ENCODE measurements at regions not wholly inside any gene's neighbourhood (a gene's known extent, or its start where the extent isn't known, plus 50 kb on each side); places are given as distances from the start of the nearest gene placed in this dataset.

DNA sequence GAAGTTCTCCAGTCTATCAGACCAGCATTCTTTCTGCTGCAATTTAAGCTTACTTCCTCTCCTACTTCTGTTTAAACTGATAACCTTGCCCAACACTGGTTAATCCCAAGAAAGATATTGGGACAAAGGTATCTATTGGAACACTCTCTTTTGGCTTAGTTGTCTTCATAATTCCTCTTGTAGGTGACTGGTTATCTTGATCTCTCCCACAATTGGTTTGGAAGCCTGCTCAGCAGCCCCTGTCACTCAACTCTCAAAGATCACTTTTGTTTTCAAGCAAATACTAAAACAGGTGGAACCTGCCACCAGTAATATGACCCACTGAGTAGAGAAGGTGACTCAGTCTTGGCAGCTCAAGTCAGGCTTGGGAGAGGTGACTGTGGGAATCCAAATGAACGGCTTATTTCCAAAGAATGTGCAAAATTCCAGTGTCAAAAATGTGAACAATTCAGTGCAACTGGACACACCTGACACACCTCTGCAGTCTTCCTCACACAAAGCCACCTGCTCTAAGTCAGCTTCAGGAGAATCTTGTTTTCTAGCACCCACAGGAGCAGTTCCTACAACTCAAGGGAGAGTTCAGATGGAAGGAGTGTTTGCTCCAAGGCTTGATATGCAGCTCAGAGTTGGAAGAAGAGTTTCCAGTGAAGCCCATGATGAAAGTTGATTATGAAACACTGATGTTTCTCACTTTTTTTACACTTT is 83.2 kb upstream of the SLC38A2 start:
- H3K27ac Mint-ChIP-seq: peak overlapping the region; percentile 47
- no peak for DNase-seq (ENCODE audit: low spot score)
- intact Hi-C loops (cut with micrococcal nuclease): loop anchor here (5.0 to 10.0 kb wide), 2 partner anchors 53 to 759 kb away; no protein-coding TSS in a partner anchor
- peaks cover 65% of the 10 kb centered on the region for H3K4me1 Mint-ChIP-seq (ENCODE audit: low read depth)
- peaks cover 3% of the 10 kb centered on the region for H3K36me3 Mint-ChIP-seq (ENCODE audit: low read depth)
- peak overlapping the region; percentile 55 for H3K4me3 Mint-ChIP-seq (ENCODE audit: low read depth)
- no peaks in the 10 kb centered on the region for H3K27me3 Mint-ChIP-seq (ENCODE audit: low read depth)
- no peaks in the 10 kb centered on the region for H3K9me3 Mint-ChIP-seq

DNA sequence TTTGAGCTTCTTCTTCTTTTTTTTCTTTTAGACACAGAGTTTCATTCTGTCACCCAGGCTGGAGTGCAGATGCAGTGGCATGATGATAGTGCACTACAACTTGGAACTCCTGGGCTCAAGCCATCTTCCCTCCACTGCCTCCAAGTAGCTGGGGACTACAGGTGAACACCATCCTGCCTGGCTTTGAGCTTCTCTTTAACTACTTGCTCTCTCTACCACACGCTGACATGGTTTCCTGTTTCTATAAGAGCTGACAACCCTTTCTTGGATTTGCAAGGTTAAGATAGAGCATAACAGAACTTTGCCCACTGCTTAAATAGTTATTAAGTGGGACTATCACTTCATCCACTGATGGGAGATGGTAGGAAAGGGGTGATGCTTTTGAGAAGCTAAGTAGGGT is 82.4 kb upstream of the SLC38A2 start:
- intact Hi-C loops (cut with micrococcal nuclease): loop anchor here (5.0 to 10.0 kb wide), 2 partner anchors 53 to 760 kb away; no protein-coding TSS in a partner anchor
- Mint-ChIP-seq H3K4me3 (ENCODE audit: low read depth) (no peak overlapping the region), H3K27me3 (ENCODE audit: low read depth) (no peaks in the 10 kb centered on the region), H3K9me3 (no peaks in the 10 kb centered on the region), H3K4me1 (ENCODE audit: low read depth) (peaks cover 62% of the 10 kb centered on the region), H3K27ac (peak overlapping the region; percentile 47), H3K36me3 (ENCODE audit: low read depth) (peaks cover 3% of the 10 kb centered on the region)
- no peak for DNase-seq (ENCODE audit: low spot score)

DNA sequence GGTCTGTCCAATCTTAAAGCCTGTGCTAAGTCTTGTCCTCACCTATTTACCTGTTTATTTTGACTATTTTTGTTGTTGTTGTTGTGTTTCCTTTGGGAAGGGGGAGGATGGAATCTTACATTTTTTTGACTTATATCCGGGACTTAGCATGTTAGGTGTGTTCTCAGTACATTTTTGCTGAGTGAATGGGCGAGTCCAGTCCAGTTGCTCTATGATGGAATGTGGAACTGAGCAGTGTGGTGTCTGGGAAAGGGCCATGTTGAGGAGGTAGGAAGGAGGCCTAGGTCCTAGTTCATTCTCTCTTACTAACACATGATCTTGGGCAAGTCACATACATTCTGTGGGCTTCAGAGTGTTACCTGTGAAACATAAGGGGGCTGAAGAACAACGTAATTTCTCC is 80.9 kb upstream of the SLC38A2 start:
- intact Hi-C loops (cut with micrococcal nuclease): loop anchor here (10.0 kb wide), 1 partner anchor 761 kb away; no protein-coding TSS in a partner anchor
- Mint-ChIP-seq H3K4me3 (ENCODE audit: low read depth) (no peak overlapping the region), H3K9me3 (no peaks in the 10 kb centered on the region), H3K36me3 (ENCODE audit: low read depth) (peaks cover 3% of the 10 kb centered on the region), H3K27ac (no peak overlapping the region), H3K4me1 (ENCODE audit: low read depth) (peaks cover 57% of the 10 kb centered on the region), H3K27me3 (ENCODE audit: low read depth) (no peaks in the 10 kb centered on the region)
- no peak for DNase-seq (ENCODE audit: low spot score)

DNA sequence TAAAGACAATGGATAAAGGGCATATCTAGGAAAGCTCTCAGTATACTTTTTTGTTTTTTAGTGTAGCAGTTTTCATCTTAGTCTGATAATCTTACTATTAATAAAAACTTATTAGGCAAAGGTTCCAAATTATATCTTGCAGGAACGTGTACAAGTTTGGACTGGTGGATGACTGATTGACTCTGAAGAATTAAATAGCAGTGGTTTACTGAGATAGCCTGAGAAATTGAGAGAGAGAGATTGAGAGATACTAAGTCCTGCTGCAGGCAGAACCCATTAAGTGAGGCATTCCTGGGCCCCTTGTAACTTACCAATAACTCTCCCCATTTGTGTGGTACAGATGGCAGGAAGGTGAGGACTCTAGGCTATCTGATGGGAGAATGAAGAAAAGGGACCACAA is 80.2 kb upstream of the SLC38A2 start:
- H3K9me3 Mint-ChIP-seq: no peaks in the 10 kb centered on the region
- H3K27me3 Mint-ChIP-seq (ENCODE audit: low read depth): no peaks in the 10 kb centered on the region
- no peak for DNase-seq (ENCODE audit: low spot score)
- H3K4me3 Mint-ChIP-seq (ENCODE audit: low read depth): no peak overlapping the region
- peaks cover 8% of the 10 kb centered on the region for H3K36me3 Mint-ChIP-seq (ENCODE audit: low read depth)
- peaks cover 52% of the 10 kb centered on the region for H3K4me1 Mint-ChIP-seq (ENCODE audit: low read depth)
- intact Hi-C loops (cut with micrococcal nuclease): loop anchor here (10.0 kb wide), 1 partner anchor 762 kb away; no protein-coding TSS in a partner anchor
- H3K27ac Mint-ChIP-seq: no peak overlapping the region

DNA sequence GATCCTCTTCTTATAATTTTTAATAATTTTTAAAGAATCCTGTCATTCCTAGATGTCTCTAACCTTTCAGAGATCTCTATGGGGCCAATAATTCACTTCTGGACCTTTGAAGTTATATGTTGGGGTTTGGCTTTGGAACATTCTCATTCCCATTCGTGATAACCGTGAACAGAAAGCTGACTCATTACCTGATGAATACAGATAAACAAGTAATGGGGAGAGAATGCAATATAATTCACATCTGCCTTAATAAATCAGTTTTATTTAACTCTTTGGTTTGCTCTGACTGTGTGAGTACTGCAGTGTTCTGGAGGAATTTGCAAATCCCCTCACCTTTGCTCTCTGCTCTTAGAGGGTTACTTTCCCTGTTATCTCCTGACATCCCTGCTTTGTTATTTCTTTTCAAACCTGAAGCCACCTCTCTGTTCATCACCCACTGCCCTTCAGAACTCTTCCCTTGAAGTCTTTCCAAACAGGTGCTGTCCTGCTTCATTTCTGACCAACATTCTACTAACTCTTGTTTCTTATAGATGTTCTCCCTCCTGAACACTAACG is 79.6 kb upstream of the SLC38A2 start:
- Mint-ChIP-seq H3K9me3 (no peaks in the 10 kb centered on the region), H3K27ac (no peak overlapping the region), H3K27me3 (ENCODE audit: low read depth) (no peaks in the 10 kb centered on the region), H3K36me3 (ENCODE audit: low read depth) (peaks cover 8% of the 10 kb centered on the region), H3K4me3 (ENCODE audit: low read depth) (no peak overlapping the region), H3K4me1 (ENCODE audit: low read depth) (peaks cover 51% of the 10 kb centered on the region)
- no peak for DNase-seq (ENCODE audit: low spot score)
- intact Hi-C loops (cut with micrococcal nuclease): loop anchor here (10.0 kb wide), 1 partner anchor 763 kb away; no protein-coding TSS in a partner anchor

- peaks cover 46% of the 10 kb centered on the region for H3K4me1 Mint-ChIP-seq (ENCODE audit: low read depth)
- H3K9me3 Mint-ChIP-seq: no peaks in the 10 kb centered on the region
- H3K36me3 Mint-ChIP-seq (ENCODE audit: low read depth): peaks cover 8% of the 10 kb centered on the region
- no peak overlapping the region for H3K4me3 Mint-ChIP-seq (ENCODE audit: low read depth)
- no peaks in the 10 kb centered on the region for H3K27me3 Mint-ChIP-seq (ENCODE audit: low read depth)
- intact Hi-C loops (cut with micrococcal nuclease): loop anchor here (10.0 kb wide), 1 partner anchor 763 kb away; no protein-coding TSS in a partner anchor
- DNase-seq (ENCODE audit: low spot score): no peak
- peak overlapping the region; percentile 12 for H3K27ac Mint-ChIP-seq
Measured at GRCh38 chr12:46451276-46452021, 78.9 kb upstream of the SLC38A2 start.

DNA sequence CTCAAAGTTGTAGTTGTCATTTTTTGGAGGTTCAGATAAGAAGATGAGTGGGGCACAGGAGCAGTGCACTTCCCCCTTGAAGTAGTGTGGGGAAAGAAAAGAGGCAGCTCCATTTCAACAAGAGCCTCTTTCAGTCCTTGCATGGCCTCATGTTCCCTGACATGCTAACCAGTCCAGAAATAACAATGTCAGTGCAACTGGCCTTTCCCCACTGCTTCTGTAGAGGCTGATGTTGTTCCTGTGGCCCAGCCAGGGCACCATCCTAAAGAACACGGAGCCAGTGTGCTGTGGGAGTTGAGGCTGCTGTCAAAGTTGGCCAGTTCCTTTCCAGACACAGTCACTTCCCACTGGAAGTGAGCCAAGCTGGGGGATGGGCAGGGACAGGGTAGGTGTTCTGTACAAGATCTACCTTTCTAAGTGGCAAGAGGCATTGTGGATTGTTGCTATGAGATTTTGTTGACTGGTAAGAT is 77.7 kb upstream of the SLC38A2 start:
- Mint-ChIP-seq H3K9me3 (no peaks in the 10 kb centered on the region), H3K27ac (no peak overlapping the region), H3K27me3 (ENCODE audit: low read depth) (no peaks in the 10 kb centered on the region), H3K4me1 (ENCODE audit: low read depth) (peaks cover 41% of the 10 kb centered on the region), H3K36me3 (ENCODE audit: low read depth) (peaks cover 8% of the 10 kb centered on the region), H3K4me3 (ENCODE audit: low read depth) (no peak overlapping the region)
- no peak for DNase-seq (ENCODE audit: low spot score)
- intact Hi-C loops (cut with micrococcal nuclease): loop anchor here (10.0 kb wide), 1 partner anchor 764 kb away; no protein-coding TSS in a partner anchor

- Mint-ChIP-seq H3K27me3 (ENCODE audit: low read depth) (no peaks in the 10 kb centered on the region), H3K27ac (no peak overlapping the region), H3K36me3 (ENCODE audit: low read depth) (peaks cover 8% of the 10 kb centered on the region), H3K9me3 (no peaks in the 10 kb centered on the region), H3K4me3 (ENCODE audit: low read depth) (no peak overlapping the region), H3K4me1 (ENCODE audit: low read depth) (peaks cover 41% of the 10 kb centered on the region)
- intact Hi-C loops (cut with micrococcal nuclease): loop anchor here (10.0 kb wide), 1 partner anchor 765 kb away; no protein-coding TSS in a partner anchor
- no peak for DNase-seq (ENCODE audit: low spot score)
Measured at GRCh38 chr12:46449856-46450255, 77.3 kb upstream of the SLC38A2 start.

GRCh38 chr12:46449316-46449715 is 76.7 kb upstream of the SLC38A2 start:
- Mint-ChIP-seq H3K27me3 (ENCODE audit: low read depth) (no peaks in the 10 kb centered on the region), H3K4me1 (ENCODE audit: low read depth) (peaks cover 41% of the 10 kb centered on the region), H3K27ac (no peak overlapping the region), H3K36me3 (ENCODE audit: low read depth) (peaks cover 8% of the 10 kb centered on the region), H3K4me3 (ENCODE audit: low read depth) (no peak overlapping the region), H3K9me3 (no peaks in the 10 kb centered on the region)
- intact Hi-C loops (cut with micrococcal nuclease): no loop called here
- DNase-seq (ENCODE audit: low spot score): no peak

DNA sequence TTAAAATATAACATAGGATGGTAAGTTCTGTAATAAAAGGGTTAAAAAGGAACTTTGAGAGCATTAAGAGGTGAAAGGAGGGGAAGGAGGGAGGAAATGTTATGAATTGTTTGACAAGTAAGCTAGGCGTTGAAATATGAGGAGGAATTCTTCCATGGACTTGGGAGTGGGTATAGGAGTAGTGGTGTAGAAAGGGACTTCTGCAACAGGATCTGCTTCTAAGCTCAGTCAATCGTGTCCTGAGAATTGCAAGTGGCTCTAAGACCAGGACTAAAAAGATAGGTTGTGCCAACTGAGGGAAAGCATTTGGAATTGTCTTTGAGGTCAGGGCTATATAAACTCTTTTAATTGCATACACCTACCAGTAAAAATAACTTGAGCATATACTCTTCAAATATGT is 74.1 kb upstream of the SLC38A2 start:
- Mint-ChIP-seq H3K9me3 (no peaks in the 10 kb centered on the region), H3K27ac (no peak overlapping the region), H3K4me1 (ENCODE audit: low read depth) (peaks cover 37% of the 10 kb centered on the region), H3K27me3 (ENCODE audit: low read depth) (no peaks in the 10 kb centered on the region), H3K36me3 (ENCODE audit: low read depth) (peaks cover 8% of the 10 kb centered on the region), H3K4me3 (ENCODE audit: low read depth) (no peak overlapping the region)
- intact Hi-C loops (cut with micrococcal nuclease): no loop called here
- no peak for DNase-seq (ENCODE audit: low spot score)

DNA sequence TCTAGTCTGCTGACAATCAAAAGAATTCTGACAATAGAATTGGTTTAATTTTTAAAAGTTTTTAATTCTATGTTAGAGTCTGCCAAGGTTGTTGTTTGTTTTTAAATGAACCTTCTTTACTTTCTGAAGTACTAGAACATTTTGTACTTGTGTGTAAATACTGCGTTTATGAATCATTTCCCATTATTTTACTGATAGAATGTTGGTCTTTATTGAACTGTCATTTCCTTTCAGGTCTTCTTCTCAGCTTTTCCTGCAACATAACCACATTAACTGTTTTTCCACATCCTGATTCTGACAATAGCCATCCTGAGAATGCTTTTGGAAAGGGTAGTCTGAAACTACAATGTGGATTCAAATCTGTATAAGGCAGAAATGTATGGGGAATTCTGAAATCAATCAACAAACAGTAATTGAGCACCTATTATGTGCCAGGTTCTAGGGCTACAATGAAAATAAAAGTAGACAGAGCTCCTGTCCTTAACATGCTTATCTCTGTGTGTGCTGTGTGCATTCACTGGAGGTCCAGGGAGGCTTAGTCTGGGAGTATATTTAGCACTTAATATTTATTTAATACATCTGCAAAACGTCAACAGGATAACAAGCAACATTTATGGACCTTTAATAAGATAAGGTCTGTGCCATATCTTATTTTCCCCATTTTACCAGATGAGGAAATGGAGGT is 73.1 kb upstream of the SLC38A2 start:
- Mint-ChIP-seq H3K9me3 (no peaks in the 10 kb centered on the region), H3K36me3 (ENCODE audit: low read depth) (peaks cover 5% of the 10 kb centered on the region)
- intact Hi-C loops (cut with micrococcal nuclease): no loop called here

DNA sequence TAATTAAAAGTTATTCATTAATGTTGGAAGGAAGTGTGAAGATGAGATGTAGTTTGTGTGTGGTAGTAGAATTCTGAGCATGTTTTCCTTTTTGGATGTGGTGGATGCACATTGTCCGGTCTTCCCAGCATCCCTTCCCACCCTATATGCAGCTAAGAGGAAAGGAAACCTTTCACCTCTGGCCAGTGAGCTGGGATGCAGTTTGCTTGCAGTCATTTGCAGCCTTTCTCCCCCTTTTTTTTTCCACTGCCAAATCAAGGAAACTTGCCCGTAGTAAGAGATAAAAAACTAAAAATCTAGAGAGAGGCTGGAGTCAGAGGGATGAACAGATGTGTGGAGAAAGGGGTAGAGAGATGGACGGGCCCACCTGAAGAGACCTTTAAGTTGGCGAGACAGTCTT is 72.5 kb upstream of the SLC38A2 start:
- intact Hi-C loops (cut with micrococcal nuclease): no loop called here
- no peaks in the 10 kb centered on the region for H3K9me3 Mint-ChIP-seq
- H3K27me3 Mint-ChIP-seq (ENCODE audit: low read depth): no peaks in the 10 kb centered on the region
- H3K27ac Mint-ChIP-seq: peak overlapping the region; percentile 9
- no peak for DNase-seq (ENCODE audit: low spot score)
- H3K4me1 Mint-ChIP-seq (ENCODE audit: low read depth): peaks cover 29% of the 10 kb centered on the region
- H3K36me3 Mint-ChIP-seq (ENCODE audit: low read depth): peaks cover 5% of the 10 kb centered on the region
- no peak overlapping the region for H3K4me3 Mint-ChIP-seq (ENCODE audit: low read depth)

More for the DNA sequence above, 73.1 kb upstream of the SLC38A2 start:
- H3K4me1 Mint-ChIP-seq (ENCODE audit: low read depth): peaks cover 31% of the 10 kb centered on the region
- H3K27me3 Mint-ChIP-seq (ENCODE audit: low read depth): no peaks in the 10 kb centered on the region
- no peak for DNase-seq (ENCODE audit: low spot score)
- peak overlapping the region; percentile 43 for H3K27ac Mint-ChIP-seq
- no peak overlapping the region for H3K4me3 Mint-ChIP-seq (ENCODE audit: low read depth)

Measured in activated T-helper 2 cell treated with anti-CD3 and anti-CD28 coated beads, Interferon-gamma antibody, Interleukin-2, Interleukin-4, amounts not matched to agents 10 μg/mL and 5 μg/mL and 100 μg/mL, durations not matched to agents 14 hours and 24 hours and 36 hours (primary cell).